AG04449 (cell line): ENCODE measurements at regions not wholly inside any gene's neighbourhood (a gene's known extent, or its start where the extent isn't known, plus 50 kb on each side); places are given as distances from the start of the nearest gene placed in this dataset.

ENCODE experiments used
- CTCF ChIA-PET: fragments of 350-600 bp; formaldehyde crosslinking; extraction: SDS; loops from one replicate; lab custom pipeline; 2021; ENCODE audit warnings: antibody characterized with exemption; lab: Yijun Ruan, JAX
- POLR2A ChIA-PET: fragments of 400-600, 350-600 bp; formaldehyde crosslinking; extraction: SDS; loops from one replicate; lab custom pipeline; 2020; ENCODE audit warnings: antibody characterized with exemption, inconsistent platforms; lab: Yijun Ruan, JAX
- DNase-seq: peaks from one replicate; pipeline ENCODE4 v3.0.0-alpha.2; 2010; ENCODE audit warnings: low read depth, low spot score
- H3K4me3 ChIP-seq: 2 replicates; pipeline ENCODE4 v1.5.1; 2011; ENCODE audit warnings: low read depth, mild to moderate bottlenecking, control low read depth, low read length
- TF ChIP-seq, protein P1 (sequence below): IDR thresholded peaks from one replicate; pipeline ENCODE4 v1.5.1; 2011; ENCODE audit warnings: mild to moderate bottlenecking, moderate library complexity, low read length, control low read depth, inconsistent platforms; ENCODE audit not compliant: insufficient read depth; ENCODE audit errors: missing control alignments

DNA sequence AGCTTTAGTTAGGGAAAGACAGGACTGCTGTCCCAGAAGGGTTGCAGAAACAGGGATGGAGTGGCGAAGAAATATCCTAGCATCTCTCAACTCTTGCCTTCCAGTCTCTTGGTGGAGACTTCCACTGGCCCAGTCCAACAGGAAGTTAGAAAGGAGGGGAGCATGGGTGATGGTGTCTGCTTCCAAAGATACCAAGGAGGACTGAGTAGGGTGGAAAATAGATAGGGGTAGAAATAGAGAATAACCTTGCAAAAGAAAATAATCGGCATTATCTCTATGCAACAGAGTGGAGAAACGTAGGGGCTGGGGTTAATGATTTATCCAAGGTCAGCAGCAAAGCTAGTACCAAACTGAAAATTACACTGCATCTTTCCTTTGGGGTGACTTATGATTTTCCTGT, 242.3 kb downstream of the PSAT1 start:
- no peak for DNase-seq
- H3K4me3 ChIP-seq: no peak overlapping the region
- POLR2A ChIA-PET: no interaction called here
- TF ChIP-seq, protein P1, sequence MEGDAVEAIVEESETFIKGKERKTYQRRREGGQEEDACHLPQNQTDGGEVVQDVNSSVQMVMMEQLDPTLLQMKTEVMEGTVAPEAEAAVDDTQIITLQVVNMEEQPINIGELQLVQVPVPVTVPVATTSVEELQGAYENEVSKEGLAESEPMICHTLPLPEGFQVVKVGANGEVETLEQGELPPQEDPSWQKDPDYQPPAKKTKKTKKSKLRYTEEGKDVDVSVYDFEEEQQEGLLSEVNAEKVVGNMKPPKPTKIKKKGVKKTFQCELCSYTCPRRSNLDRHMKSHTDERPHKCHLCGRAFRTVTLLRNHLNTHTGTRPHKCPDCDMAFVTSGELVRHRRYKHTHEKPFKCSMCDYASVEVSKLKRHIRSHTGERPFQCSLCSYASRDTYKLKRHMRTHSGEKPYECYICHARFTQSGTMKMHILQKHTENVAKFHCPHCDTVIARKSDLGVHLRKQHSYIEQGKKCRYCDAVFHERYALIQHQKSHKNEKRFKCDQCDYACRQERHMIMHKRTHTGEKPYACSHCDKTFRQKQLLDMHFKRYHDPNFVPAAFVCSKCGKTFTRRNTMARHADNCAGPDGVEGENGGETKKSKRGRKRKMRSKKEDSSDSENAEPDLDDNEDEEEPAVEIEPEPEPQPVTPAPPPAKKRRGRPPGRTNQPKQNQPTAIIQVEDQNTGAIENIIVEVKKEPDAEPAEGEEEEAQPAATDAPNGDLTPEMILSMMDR: no peak
- CTCF ChIA-PET: interaction anchor here (0.6 kb wide), 1 partner anchor 590 kb away, joined by 3 read pairs; no protein-coding TSS in a partner anchor

DNA sequence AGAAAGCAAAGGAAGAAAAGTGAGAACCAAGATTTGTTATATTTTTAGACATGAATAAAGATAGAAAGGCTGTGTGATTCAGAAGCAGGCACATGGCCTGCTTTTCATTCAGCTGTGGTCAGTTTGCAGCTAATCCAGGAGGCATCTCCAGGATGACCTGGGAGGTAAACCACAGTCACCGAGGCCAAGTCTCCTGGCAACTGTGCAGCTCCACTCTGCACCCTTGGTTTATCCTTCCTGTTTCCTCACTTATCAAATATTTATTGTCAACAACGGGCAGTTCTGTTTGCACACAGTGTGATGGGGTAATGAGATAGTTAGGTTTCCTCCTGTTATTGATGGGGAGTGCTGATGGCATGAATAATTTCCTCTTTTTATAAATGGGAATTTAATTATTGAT, 243.0 kb downstream of the PSAT1 start:
- POLR2A ChIA-PET: no interaction called here
- CTCF ChIA-PET: interaction anchor here (0.6 kb wide), 1 partner anchor 589 kb away, joined by 3 read pairs; no protein-coding TSS in a partner anchor
- no peak overlapping the region for H3K4me3 ChIP-seq
- TF ChIP-seq, protein P1: no peak
- no peak for DNase-seq

DNA sequence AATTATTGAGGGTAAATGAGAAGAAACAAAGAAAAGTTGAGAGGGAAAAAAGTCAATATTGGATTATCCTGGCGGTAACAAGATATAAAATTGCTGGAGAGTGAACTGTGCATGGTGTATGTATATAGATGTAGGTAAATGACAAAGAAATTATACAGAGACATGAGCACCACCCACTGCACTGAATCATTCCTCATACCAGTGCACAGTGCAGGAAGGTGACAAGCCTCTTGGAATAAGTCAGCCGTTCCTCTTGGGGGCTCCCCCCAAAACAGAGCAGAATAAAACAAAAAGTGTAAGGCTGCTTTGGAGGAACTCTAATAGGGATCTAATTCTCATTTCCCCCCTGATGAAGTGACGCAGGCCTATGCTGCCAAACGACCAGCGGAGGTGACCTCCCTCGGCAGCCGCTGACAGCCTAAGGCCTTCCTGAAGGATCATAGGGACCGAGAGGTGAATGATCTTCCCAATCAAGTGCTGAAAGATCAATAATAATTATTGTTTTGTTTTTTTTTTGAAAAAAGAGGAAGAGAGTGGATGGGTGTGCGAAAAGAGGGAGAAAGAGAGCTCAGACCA, 245.0 kb downstream of the PSAT1 start:
- TF ChIP-seq, protein P1: no peak
- DNase-seq: no peak
- ChIA-PET POLR2A (no interaction called here), CTCF (interaction anchor here (2.2 kb wide), 1 partner anchor 11 kb away, joined by 7 read pairs; no protein-coding TSS in a partner anchor)
- H3K4me3 ChIP-seq: no peak overlapping the region

DNA sequence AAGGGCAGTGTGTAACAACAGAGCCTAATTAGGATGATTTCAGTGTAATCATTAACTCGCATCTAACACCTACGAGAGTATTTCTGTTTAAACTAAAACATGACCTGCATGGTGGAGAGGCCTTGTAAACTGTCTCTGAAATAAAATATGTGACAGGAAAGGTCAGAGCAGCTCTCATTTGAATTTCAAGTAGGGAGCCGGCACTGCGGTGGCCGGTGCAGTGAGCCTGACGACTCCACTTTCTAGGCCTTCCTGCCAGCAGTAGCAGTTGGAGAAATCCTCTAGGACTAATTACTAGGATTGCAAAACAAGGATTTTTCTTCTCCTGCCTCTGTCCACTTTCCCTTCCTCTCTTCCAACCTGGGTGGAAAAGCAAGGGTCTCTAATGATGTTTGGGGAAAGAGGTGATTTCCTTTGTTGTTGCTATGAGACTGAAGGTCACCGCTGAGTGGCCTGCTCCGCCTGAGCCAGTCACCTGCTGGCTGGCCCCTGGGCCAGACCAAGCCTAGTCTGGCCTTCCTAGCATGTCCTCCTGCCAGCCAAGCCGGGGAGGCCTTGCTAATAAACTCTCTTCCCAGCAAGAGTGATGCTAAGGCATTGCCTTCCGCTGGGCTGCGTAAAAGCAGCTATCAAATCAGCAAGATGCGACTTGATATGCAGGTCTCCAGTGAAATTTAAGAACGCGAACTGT, 245.7 kb downstream of the PSAT1 start:
- CTCF ChIA-PET: interaction anchor here (1.1 to 2.2 kb wide), 2 partner anchors 11 to 103 kb away, joined by 3 to 7 read pairs; no protein-coding TSS in a partner anchor

DNA sequence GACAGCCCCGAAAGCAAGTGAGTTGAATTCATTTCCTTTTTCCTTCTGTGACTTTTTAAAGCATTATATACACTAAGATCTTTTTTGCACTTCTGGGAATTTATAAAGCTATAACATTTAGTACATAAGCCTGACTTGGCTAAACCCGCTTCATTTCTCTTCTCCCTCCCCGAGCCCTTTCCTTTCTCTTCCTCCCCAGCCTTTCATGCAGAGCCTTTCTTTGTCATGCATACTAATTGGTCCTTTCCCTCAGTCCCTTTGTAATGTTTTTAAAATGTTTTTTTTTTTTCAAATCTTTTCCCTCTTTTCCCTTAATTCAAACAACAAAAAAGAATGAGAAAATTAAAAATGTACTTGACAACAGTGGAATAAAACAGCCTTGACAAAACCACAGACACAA, 246.4 kb downstream of the PSAT1 start:
- POLR2A ChIA-PET: no interaction called here
- TF ChIP-seq, protein P1: no peak
- CTCF ChIA-PET: interaction anchor here (1.1 to 2.2 kb wide), 2 partner anchors 10 to 104 kb away, joined by 3 to 7 read pairs; no protein-coding TSS in a partner anchor
- no peak overlapping the region for H3K4me3 ChIP-seq
- DNase-seq: no peak

More for the DNA sequence above, 245.7 kb downstream of the PSAT1 start:
- no peak overlapping the region for H3K4me3 ChIP-seq
- TF ChIP-seq, protein P1: no peak
- POLR2A ChIA-PET: no interaction called here
- no peak for DNase-seq

DNA sequence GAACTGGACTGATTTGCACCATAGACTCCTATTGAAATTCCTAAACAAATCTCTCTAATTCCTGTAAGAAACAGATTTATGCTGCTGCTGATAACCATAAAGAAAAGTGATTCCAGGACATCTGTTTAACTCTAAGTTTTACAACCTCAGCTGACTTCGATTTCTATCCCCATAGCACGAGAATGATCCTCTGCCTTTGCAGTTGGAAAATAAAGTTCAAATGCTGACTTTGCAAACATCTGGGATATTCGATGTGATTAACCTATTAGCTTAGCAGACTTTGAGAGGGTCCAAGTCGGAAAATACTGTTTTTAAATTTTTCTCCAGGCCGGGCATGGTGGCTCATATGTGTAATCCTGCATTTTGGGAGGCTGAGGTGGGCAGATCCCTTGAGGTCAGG, 247.3 kb downstream of the PSAT1 start:
- POLR2A ChIA-PET: no interaction called here
- DNase-seq: no peak
- CTCF ChIA-PET: interaction anchor here (1.2 to 1.7 kb wide), 2 partner anchors 9 to 105 kb away, joined by 4 to 5 read pairs; no protein-coding TSS in a partner anchor
- TF ChIP-seq, protein P1: no peak
- H3K4me3 ChIP-seq: no peak overlapping the region
